ENCODE measurements at regions not wholly inside any gene's neighbourhood (a gene's known extent, or its start where the extent isn't known, plus 50 kb on each side); places are given as distances from the start of the nearest gene placed in this dataset.

DNA sequence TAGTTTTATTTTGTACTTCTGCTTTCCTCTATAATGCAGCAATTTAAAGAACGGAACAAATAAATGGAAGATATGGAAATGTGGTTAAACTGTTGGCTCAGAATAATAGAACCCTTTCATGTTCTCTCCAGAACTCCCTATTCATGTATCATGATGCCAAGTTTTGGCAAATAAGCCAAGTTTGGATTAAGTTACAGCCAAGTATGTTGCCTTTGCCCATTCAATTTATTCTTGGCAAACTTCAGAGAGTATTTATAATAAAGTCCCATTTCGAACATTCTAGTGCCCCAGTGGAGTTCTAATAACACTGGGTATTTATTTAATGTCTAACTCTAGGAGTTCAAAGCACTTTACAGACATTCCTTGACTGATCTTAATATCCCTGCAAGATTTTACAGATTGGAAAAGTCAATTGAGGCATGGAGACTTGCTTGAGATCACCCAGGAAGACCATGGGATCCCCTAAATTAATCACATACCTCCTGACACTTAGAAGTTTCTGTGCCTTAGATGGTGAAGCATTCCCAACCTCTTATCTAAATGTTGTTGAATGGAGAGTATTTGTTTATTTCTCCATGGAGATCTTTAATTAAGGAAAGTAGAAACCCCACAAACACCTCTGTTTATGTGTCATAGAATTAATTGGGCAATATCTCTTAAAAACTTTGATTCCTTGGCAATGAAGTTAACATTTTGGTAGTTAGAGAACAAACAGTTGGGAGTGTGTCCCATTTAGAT, 106.7 kb downstream of the ACKR3 start:
- TF ChIP-seq, protein P1, sequence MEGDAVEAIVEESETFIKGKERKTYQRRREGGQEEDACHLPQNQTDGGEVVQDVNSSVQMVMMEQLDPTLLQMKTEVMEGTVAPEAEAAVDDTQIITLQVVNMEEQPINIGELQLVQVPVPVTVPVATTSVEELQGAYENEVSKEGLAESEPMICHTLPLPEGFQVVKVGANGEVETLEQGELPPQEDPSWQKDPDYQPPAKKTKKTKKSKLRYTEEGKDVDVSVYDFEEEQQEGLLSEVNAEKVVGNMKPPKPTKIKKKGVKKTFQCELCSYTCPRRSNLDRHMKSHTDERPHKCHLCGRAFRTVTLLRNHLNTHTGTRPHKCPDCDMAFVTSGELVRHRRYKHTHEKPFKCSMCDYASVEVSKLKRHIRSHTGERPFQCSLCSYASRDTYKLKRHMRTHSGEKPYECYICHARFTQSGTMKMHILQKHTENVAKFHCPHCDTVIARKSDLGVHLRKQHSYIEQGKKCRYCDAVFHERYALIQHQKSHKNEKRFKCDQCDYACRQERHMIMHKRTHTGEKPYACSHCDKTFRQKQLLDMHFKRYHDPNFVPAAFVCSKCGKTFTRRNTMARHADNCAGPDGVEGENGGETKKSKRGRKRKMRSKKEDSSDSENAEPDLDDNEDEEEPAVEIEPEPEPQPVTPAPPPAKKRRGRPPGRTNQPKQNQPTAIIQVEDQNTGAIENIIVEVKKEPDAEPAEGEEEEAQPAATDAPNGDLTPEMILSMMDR (IDR thresholded peaks at IDR 0.05; ENCODE audit: low read length, missing control alignments), result no peak
- no peak overlapping the region for H3K4me3 ChIP-seq (replicated peaks; ENCODE audit: low read depth, low read length)
- no peak for DNase-seq (ENCODE audit: low read depth)

DNA sequence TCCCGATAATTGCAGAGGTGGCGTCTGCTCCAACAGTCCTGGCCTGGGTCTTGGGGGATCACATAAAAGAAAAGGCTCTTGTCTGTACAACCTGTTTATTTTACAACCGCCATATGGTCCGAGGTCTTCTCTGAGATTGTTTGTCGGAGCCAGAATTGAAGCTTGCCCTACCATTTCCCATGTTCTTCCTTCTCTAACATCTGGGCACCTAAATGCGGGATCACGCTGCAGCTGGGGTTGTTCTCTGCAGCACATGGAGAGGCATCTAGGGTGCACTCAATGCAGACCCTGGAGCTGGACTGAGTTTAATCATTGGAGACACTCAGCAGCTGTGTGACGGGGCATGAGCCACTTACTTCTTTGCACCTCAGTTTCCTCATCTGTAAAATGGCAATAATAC, 107.7 kb downstream of the ACKR3 start:
- TF ChIP-seq, protein P1 (IDR thresholded peaks at IDR 0.05; ENCODE audit: low read length, missing control alignments), result no peak
- no peak overlapping the region for H3K4me3 ChIP-seq (replicated peaks; ENCODE audit: low read depth, low read length)
- no peak for DNase-seq (ENCODE audit: low read depth)

DNA sequence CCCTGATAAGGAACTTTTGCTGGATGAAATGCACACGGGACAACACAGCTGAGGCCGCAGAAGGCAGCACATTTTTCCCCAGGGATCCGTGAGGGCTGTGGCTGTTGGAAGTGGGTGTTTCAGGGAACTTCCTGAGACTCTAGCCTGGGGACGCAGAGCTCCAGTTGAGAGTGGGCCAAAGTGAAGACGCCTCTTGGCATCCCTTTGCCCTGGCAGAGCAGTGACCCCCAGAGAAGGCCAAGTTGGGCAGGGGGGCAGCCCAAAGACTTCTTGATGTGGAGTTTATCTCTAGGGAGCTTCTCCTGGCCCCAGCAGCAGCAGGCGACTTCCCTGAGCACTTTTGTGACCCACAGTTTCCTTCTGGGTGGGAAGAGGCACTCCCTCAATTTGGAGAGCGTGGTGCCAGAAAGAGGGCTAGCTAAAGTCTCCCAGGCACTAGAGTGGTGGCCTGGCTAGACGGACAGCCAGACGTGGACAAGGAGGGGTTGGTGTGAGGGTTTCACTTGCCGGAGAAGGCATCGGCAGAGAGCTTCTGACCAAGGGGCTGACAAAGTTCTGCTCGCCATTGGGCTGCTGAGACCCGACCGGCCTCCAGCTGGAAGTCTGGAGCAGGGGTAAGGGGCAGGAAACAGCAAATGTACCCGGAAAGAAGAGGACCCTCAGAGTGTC, 108.8 kb downstream of the ACKR3 start:
- TF ChIP-seq, protein P1 (IDR thresholded peaks at IDR 0.05; ENCODE audit: low read length, missing control alignments), result no peak
- H3K4me3 ChIP-seq (replicated peaks; ENCODE audit: low read depth, low read length), result no peak overlapping the region
- no peak for DNase-seq (ENCODE audit: low read depth)

DNA sequence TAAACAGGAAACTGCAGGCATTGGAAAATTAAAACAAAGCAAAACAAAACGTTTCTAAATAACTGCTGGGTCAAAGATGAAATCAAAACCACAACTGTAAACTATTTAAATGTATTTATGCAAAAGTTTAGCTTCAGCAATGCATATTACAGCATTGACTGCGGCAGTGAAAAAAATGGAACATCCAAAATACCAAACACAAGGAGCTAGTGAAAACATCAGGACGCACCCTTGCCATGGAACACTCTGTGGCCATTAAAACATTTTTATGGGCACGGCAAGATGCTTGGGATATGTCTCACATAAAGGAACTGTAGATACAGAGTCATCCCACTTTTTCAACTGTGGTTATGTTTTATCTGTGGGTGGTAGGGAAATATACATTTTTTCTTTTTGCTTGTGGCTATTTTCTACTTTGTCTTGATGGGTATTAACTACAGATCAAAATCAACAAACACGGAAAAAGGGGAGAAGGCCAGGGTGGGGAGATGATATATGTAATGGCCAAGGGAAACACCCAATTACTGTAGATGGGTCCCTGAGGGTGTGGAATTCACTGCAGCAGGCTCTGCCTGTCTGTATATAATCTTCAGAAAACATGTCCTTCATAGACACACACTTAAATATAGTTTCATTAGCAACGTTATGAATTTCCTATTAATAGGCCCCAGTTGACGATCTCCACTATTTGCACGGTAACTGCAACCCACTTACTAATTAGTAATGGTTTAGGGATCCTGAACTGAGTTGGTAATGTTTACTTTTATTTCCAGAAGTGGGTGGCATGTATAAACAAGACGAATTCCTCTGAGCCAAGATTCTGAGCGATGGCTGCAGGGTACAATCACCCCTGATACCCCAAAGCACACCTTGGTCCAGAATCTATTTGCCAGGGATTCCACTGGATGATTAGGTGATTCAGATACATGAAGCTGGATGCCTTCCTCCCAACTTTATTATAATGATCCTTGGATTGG, 110.5 kb downstream of the ACKR3 start:
- DNase-seq (ENCODE audit: low read depth), result no peak
- H3K4me3 ChIP-seq (replicated peaks; ENCODE audit: low read depth, low read length), result no peak overlapping the region
- TF ChIP-seq, protein P1 (IDR thresholded peaks at IDR 0.05; ENCODE audit: low read length, missing control alignments), result no peak

DNA sequence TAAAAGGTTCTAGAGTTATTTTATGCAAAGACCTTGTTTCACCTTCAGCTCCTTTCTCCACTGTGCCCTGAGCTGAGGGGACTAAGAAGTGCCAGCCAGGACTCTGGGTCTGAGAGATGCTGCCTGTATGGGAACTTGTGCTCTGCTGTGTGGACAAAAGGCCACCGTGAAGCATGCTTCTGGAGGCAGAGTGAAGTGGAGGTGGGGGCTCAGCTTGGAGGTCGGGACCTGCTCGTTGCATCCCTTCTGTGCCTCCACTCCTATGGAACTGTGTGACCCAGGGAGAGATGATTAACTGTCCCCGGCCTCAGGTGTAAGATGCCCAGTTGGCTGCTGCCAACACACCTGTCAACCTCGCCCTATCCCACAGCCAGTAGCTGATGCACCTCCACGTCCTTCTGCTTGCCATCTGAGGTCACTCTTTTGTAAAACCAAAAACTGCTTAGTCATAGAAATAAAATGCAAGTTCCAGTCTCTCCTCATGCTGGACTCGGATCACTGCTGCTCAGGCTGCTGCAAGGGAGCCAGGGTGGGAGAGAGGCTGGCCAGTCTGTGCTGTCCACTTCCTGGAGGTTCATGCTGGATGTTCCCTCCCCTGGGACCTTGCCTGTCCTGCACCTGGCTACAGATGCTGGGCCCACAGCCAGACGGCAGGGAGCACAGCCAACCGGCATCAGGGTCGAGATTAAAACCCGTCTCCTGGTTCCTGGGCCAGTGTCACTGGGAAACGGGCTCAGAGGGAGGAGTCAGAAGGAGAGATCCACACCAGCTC, 113.2 kb downstream of the ACKR3 start:
- no peak for DNase-seq (ENCODE audit: low read depth)
- H3K4me3 ChIP-seq (replicated peaks; ENCODE audit: low read depth, low read length), result no peak overlapping the region

More for the DNA sequence above, 113.2 kb downstream of the ACKR3 start:
- TF ChIP-seq, protein P1 (IDR thresholded peaks at IDR 0.05; ENCODE audit: low read length, missing control alignments), result no peak

Measured in fibroblast of pulmonary artery (primary cell).